ENCODE measurements at regions not wholly inside any gene's neighbourhood (a gene's known extent, or its start where the extent isn't known, plus 50 kb on each side); places are given as distances from the start of the nearest gene placed in this dataset.

GRCh38 chr19:30978639-30979038, 370.6 kb downstream of the TSHZ3 start:
- TF ChIP-seq CTCF (IDR thresholded peaks at IDR 0.05; ENCODE audit: low read length): no peak
- no peak for TF ChIP-seq EZH2 (optimal IDR thresholded peaks at IDR 0.05; ENCODE audit: low read depth, low read length)

Data from MM.1S (cell line).